ENCODE measurements at regions not wholly inside any gene's neighbourhood (a gene's known extent, or its start where the extent isn't known, plus 50 kb on each side); places are given as distances from the start of the nearest gene placed in this dataset.
"Not testable (repeated sequence)": the region's sequence is repeated elsewhere in the genome, so short reads cannot be mapped to it uniquely, and the experiment has no call there.

- DNase-seq (ENCODE audit: low read depth) = no peak
These were observed 116.2 kb downstream of the RND3 start for GRCh38 chr2:150371044-150371818.

DNA sequence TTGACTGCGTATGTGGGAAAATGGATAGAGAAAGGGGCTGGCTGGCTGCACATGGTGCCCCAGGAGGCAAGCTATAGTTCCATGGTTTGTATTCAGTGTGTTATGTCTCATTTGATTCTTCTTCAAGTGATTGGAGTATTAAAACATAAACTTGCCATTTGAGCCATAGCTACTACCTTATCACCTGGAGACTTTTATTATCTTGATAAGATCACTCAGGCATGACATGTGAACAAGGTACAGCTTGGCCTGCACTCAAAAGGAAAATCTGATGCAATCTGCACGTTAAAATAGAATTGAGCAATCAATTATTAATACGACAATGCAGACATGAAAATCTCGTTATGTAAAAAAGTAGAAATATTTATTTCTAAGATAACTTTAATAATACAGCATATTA lies 116.9 kb downstream of the RND3 start:
- no peak for DNase-seq (ENCODE audit: low read depth)

GRCh38 chr2:150369862-150370261 lies 117.6 kb downstream of the RND3 start:
- DNase-seq (ENCODE audit: low read depth) = no peak

GRCh38 chr2:150358468-150358807 lies 129.0 kb downstream of the RND3 start:
- DNase-seq (ENCODE audit: low read depth) = no peak

DNA sequence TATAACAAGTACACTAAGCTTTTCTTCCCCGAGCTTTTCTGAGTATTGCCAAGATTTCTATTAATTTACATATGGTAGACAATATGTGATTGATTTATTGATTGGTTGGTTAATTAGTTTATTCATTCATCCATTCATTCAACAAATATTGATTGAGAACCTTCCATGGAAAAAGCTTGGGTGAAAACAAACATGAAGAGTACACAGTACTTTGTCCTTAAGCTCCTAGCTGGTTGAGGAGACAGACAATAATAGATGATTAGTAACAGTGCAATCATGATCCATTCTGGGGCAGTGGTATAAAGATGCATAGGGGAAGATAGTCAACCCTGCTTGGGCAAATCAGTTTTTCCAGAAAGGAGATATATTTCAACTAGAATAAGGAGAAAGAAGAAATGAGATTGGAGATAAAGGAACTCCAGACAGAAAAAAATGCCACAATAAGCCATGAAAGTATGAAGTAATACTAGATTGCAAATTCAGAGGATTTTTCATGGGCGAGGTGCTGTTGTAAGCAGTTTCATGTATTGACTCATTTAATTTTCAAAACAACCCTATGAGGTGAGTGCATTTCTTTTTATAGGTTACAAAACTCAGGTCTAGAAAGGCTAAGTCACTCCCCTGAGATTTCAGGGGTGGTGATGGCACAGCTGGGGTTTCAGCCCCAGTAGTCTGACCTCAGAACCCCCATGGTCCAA lies 129.5 kb downstream of the RND3 start:
- DNase-seq (ENCODE audit: low read depth) = no peak

DNA sequence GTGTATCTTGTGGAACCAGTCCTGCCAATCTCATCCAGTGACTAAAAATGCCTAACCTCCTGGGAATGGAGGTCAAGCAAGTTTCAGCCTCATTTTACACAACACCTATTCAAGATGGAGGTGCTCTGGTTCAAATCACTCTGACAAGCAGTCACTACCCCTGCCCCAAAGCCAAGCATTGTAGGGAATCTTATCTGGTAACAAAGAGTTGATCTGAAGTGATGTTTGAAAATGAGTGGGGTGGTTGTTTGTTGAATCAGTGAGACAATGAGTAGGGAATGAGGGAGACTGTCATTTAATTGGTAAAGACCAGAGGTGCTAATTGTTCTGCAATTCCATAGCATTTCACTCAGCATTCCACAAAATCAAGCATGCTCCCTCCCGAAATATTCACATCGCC lies 132.0 kb downstream of the RND3 start:
- no peak for DNase-seq (ENCODE audit: low read depth)

GRCh38 chr2:150353376-150353775 lies 134.1 kb downstream of the RND3 start:
- DNase-seq (ENCODE audit: low read depth) = no peak

- DNase-seq (ENCODE audit: low read depth) = no peak
These were observed 135.5 kb downstream of the RND3 start for GRCh38 chr2:150351922-150352321.

DNA sequence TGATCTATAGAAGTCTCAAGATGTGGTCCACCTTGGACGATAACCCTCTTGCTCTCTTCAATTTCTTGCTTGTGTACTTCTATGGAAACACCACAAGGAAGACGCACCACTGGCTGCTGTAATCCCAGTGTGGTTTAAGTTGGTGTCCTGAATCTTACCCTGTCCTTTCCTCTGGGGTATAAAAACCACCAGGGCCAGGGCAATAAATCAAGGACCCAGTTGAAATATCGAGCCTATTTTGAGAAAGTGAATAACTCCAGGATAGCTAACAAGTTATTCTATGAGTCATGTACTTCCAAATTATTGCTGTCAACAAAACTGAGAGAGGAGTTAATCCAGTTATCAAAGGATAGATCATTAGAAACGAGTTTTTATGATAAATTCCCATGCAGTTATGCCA lies 137.0 kb downstream of the RND3 start:
- DNase-seq (ENCODE audit: low read depth) = no peak

DNA sequence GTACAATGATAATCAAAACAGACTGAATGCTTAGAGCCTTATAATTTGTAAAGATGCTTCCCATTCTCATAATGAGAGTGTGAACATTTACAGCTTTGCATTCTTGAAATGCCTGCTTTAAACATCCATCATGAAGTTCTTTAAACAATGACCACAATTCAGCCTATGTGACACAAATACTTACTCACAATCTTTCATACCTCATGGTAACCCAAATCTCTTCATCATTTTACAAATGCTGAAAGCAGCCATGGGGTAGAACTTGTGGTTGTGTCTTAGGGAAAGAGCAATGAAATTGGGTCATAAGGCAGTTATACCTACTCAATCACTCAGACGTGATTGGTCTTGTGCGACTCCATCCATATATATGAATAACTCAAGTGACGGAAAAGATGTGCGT lies 140.7 kb downstream of the RND3 start:
- no peak for DNase-seq (ENCODE audit: low read depth)

DNA sequence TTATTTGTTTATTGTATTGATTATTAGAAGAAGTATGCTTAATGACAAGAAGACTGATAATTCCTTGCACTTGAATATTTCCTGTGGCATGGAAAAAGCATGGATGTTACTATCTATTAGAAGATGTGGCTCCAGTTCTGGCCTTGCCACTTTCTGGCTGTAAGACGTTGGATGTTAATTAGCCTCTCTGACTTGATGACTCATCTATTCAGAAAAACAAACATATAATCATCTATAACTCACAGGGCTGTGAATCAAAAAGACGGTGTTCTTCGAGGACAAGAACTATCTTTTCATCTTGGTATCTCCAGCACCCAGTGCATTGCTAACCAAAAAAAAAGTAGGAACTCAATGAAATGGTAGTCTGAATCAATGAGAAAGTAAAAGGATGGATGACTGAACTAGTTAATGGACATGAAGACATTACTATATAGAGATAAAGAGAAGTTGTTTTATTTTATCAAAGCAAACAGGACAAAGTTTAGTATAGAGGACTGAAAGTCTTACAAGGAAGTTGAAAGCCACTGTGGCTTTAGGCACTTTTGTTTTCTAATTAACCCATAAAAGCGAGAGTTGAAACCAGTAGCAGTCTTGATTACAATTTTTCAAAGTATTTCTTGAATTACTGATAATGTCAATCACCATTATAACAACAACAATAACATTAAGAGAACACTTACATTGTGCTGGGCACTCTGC lies 145.3 kb downstream of the RND3 start:
- DNase-seq (ENCODE audit: low read depth) = no peak

DNA sequence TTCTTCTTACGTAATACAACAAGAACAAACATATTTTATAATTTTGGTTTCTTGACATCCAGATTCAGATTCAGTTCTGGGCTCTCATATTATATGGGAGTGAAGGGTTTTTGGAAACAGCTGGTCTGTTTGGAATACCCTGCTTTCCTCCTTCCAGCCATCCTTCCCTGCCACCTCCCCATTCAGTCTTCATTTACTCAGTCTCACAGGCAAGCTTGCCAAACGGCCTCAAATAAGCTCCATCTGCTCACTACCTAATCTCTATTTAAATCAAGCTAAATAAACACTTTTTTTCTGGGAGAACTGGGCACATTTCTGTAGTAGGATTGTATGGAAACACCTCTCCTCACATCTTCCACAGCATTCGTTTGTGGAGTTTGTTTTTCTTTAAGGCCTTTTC lies 147.5 kb downstream of the RND3 start:
- no peak for DNase-seq (ENCODE audit: low read depth)

- no peak for DNase-seq (ENCODE audit: low read depth)
These were observed 148.2 kb downstream of the RND3 start for GRCh38 chr2:150339282-150339681.

- no peak for DNase-seq (ENCODE audit: low read depth)
These were observed 151.9 kb downstream of the RND3 start for GRCh38 chr2:150335596-150335995.

GRCh38 chr2:150332383-150332782 lies 155.1 kb downstream of the RND3 start:
- DNase-seq (ENCODE audit: low read depth) = no peak

DNA sequence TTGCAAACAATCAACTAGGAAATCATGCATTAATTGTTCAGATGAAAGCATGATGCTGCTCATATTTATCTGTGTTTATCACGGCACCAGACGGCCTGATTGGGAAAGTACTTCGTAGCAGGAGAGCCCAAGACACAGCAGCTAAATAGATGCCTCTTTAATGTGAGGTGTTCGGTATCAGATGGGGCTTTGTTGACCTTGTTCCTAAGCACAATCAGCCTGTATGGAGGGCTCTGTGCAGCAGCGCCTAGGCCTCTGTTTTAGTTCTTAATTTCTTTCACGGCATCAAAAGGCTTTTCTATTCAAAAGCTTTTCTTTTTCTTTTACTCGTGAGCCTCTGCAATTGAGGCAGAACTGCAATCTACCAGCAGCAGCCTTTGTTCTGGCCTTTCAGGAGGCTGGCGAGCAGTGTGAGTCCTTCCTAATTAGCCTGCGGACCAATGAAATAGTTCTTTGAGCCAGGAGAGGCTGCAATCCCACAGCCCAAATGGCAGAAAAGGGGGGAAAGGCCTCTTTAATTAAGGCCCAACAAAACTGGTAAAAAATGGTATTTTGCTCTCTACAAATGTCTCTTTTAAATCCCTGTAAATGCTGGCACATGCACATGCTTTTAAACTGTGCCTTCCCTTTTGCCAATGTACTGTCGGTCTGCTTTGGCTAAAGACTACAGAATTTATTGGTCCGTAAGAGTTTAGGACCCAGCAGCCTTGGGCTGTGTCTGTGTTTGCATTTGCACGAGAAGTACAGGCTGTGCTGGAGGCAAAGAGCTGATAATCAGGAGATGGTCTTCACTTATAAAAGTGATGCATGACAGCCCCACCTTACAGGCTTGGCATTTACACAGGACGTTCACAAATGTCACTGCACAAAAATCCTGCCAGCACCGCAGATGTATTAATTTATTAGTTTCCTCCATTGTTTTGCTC lies 159.6 kb downstream of the RND3 start:
- DNase-seq (ENCODE audit: low read depth) = no peak

GRCh38 chr2:150325656-150326314 lies 161.7 kb downstream of the RND3 start:
- DNase-seq (ENCODE audit: low read depth) = no peak

DNA sequence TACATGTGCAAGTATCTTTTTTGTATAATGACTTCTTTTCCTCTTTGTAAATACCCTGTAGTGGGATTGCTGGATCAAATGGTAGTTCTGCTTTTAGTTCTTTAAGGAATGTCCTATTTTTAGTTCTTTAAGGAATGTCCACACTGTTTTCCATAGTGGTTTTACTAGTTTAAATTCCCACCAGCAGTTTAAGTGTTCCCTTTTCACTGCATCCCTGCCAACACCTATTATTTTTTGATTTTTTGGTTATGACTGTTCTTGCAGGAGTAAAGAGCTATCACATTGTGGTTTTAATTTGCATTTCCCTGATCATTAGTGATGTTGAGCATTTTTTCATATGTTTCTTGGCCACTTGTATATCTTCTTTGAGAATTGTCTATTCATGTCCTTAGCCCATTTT lies 164.4 kb downstream of the RND3 start:
- not testable (repeated sequence) for DNase-seq (ENCODE audit: low read depth)

- no peak for DNase-seq (ENCODE audit: low read depth)
These were observed 166.9 kb downstream of the RND3 start for GRCh38 chr2:150320608-150321007.

DNA sequence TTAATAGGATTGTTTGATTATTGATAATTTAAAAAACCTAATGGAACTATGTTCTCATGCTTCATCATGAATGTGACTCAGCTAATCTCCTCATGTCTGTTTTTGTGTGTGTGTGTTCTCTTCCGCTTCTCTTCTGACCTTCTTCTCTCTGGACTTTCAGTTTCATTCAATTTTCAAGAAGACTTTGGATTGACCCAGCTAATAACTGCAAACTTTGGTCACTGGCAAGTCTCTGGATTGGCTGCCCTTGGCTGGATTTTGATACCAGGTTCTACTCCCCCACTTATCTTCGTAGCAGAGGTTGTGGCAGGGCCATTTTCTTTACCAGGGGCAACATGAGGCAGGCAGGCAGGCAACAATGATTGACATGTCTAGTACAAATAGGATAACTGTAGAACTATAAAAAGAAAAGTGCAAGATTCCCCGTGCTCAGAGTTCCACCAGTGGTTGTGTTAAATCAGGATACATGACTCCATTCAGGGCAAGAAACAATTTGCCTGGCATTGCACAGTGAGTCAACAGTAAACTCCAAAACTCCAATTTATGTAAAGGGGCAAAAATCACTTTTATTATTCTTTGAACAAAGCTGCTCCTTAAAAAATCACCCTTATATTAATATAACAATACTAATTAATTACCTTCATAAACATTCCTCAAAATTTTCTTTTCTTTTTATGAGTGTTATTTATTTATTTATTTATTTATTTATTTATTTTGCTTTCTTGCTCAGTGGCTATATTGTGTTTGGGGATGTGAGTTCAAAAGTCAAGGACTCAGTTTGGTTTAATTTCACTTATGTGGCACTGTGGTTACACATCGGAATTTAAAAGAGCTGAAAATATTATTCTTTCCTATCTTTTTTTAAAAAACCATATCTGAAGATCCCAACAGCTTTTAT lies 167.6 kb downstream of the RND3 start:
- DNase-seq (ENCODE audit: low read depth) = no peak

Data from HT1080 (cell line).